NCI-H187 treated with DMSO at 0.1 percent for 48 hours (cell line): ENCODE measurements at regions not wholly inside any gene's neighbourhood (a gene's known extent, or its start where the extent isn't known, plus 50 kb on each side); places are given as distances from the start of the nearest gene placed in this dataset.

Experiments
- DNase-seq: peaks from one replicate; lab custom pipeline; 2025; lab: John Stamatoyannopoulos, UW

DNA sequence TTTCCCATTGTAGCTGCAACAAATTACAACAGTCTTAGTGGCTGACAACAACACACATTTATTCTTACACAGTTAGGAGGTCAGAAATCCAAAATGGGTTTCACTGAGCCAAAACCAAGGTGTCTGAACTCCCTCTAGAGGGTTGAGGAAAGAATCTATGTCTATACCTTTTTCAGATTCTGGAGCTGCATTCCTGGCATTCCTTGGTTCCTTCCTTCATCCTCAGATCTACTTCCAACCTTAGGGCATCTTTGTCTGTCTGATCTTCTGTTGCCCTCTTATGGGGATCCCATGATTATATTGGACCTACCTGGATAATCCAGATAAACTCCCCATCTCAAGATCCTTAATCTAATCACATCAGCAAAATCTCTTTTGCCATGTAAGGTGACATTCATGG, 540.9 kb upstream of the MAP3K7 start:
- DNase-seq, result no peak

DNA sequence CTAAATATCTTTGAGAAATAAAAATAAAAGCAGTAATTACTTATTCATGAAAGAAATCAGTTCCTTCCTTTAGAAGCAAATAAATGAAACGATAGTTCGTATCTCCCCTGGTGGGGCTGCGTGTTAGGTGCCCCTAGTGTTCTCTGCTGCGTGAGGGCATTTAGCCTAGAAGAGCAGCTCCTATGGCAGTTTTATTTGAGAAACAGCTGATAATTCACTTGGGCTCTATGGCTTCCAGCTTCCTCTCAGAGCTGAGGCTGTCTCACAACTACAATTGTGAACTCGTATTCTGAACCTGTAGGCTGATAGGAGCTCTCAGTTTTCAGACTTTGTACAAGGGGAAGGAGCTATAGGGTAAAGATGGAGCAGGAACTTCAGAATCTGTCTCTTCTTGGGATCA, 540.0 kb upstream of the MAP3K7 start:
- DNase-seq, result no peak

DNA sequence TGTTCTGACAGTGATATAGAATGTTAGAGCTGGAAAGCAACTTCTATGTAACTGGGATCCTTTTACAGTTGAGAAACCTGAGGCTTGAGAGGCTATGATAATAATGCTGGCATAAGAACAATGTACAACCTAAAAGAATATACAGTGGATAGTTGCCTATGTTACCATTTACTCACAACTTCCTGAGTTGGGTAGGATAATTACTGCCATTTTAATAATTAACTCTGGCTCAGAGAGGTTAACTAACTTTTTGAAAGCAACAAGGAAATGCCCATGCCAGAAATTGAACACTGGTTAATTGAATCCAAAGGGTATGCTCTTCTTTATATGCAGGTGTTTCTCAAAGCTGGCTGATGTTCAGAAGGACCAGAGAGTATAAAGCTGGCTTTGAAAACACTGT, 530.7 kb upstream of the MAP3K7 start:
- no peak for DNase-seq

DNA sequence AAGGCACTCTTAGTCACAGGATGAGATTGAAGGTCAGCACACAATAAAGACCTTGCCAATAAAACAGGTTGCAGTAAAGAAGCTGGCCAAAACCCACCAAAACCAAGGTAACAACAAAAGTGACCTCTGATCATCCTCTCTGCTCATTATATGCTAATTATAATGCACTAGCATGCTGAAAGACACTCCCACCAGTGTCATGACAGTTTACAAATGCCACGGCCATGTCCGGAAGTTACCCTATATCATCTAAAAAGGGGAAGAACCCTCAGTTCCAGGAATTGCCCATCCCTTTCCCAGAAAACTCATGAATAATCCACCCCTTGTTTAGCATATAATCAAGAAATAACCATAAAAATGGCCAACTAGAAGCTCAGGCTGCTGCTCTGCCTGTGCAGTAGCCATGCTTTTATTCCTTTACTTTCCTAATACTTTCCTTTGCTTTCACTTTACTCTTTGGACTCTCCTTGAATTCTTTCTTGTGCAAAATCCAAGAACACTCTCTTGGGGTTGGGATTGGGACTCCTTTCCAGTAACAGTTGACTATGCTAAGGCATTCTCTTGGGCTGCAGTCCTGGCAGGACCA, 527.3 kb upstream of the MAP3K7 start:
- no peak for DNase-seq

DNA sequence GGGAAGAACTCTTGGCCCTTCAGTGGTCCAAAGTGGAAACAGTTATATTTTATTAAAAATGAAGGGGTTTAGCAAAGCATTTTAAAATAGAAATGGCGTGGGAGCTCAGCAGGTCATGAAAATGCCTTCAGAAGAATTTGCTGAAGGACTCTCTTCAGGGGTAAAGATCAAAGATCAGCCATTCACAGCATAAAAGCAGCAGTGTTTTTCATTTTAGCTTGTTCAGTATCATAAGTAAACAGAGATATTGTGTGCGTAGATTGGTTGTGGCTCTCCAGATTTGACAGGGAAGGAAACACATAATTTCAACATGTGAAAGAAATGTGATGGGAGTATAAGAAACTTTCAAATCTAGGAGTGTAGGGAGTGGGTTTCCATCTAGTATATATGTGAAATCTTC, 519.2 kb upstream of the MAP3K7 start:
- DNase-seq, result no peak

DNA sequence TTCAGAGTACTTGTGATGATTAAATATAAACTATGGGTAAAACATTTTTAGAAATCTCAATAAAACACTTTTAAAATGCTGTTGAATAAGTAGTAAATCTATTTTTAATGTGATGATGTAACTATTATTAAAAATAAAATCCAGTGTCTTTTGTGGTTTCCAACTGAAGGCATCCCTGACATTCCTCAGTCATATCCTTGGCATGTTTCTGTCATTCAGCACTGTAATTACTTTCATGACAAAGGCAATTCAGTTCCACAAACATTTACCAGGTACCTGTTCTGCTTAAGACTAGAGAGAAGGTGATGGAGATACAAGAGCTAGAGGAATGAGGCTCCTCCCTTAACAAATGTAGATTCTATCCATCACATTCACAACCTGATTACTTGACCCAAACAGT, 518.7 kb upstream of the MAP3K7 start:
- no peak for DNase-seq

DNA sequence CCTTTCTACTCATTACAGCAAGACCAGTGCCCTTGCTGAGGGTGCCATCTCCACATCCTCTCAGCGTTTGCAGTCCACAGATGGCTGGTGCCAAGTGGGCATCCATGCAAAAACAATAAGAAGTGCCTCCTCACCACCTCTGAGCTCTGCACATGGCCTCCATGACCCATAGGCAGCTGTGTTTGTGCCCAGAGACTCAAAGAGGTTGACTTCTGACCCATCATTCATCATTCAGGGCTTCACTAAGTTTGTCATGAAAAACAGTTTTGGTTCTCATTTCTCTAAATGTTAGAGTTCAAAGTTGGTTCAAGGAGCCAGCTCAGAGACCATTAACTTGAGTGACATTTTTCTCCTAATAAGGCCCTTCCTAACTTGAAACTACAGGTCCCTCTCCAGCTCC, 512.6 kb upstream of the MAP3K7 start:
- no peak for DNase-seq

DNA sequence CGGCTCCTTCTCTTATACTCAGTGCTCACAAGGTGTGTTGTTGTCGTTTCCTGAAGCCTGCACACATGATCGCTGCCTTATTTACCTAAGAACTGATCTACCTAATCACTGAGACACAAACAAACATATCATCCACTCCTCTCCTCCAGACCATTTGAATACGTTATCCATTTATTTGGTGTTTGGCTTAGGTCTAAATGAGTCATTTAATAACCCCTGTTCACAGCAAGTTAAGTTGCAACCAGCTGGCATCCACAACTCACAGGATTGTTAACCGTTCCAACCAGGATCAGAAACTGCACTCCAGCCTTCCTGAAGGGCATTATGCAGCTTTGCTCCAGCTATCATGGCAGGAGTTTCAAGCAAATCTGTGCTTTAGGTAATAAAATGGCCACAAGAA, 511.1 kb upstream of the MAP3K7 start:
- DNase-seq, result no peak

DNA sequence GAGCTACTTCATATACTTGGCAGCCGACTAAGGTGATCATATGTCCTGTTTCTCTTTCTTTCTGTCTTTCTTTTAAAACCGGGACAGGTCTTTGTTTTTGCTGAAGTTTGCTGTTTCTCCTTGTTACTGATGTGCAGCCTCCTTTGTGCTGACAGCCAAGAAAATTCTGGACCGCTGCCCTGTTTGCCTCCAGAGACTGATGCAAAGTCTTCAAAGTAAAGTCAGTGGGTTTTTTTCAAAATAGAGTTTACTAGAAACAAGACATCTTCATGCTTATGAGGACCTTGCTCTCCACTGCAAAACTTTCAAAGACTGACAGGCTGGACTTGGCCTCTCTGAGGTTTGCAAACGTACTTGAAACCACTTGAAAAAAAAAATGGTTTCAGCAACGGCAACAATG, 510.5 kb upstream of the MAP3K7 start:
- DNase-seq, result no peak

DNA sequence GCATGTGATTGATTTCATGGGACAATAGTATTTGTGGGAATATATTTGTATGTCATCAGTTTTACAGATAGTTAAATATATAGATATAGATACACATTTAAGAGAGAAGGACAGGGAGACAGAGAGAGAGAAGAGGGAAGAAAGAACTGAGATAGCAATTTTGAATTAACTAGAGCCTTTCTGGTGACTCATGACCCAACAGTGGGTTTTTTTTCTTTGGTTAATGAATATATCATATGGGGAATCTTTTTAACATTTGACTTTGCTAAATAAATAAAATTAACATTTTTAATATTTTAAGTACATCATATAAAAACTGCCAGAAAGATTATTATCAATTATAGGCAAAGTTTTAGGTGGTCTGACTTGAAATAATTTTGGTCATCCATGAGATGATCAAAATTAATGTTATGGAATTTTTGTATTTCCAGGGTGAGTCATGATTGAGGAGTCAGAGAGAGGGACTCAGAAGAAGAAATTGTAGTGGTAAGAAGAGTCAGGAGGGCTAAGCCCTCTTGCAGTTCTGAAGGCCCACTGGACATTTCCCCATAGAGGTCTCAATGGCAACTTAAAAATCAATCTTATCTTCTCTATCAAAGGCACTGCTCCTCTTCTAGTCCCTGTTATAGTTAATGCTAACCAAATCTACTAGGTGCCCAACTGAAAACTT, 508.1 kb upstream of the MAP3K7 start:
- DNase-seq, result no peak

DNA sequence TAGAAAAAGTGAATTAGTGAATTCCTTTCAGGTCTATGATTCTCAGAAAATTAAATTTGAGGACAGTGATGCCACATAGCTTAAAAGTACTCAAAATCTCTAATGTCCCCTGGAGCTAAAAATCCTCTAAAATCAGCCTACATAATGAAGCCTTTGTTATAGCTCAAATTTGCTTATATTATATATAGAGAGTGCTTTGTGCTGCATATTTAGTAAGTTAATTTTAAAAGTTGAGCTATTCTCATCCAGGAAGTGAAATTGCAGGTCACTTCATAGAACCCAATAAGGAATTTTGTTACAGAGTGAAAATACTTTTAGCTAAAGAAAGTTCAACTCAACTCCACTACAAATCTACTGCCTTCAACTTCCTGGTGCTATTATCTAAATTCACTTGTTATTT, 507.5 kb upstream of the MAP3K7 start:
- DNase-seq, result no peak

DNA sequence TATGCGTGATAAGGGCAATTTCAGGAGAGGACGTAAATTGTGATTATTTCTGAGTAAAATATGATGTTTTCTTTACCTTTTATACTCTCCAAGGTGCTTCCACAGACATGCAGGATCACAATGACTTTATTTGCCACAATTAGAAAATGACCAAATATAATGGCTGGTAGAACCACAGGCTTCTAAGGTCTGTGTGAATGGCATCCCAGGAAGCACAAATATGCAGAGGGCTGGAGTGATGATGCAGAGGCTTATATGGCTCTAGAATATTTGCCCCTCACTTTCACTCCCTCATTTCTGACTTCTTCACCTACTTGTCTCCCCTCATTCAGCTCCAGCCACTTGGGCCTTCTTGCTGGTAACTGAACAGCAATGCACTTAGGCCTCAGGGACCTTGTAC, 502.1 kb upstream of the MAP3K7 start:
- DNase-seq, result no peak

DNA sequence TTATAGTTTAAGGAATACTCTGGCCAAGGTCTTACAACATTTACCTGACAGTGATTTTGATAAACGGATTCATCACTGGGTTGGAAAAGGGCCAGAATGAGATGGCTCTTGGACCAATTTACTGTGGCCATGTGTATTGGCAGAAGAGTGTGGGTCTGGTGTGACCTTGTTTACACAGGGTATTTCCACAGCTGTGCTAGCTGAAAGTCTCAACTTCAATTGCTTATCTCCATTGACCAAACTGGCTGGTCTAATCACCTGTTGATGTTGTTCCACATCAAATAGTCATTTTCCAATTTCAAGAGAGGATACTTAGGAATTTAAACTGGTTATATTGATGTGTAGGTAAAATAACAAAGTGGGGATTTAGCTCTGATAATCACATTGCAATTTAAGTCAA, 501.6 kb upstream of the MAP3K7 start:
- no peak for DNase-seq

DNA sequence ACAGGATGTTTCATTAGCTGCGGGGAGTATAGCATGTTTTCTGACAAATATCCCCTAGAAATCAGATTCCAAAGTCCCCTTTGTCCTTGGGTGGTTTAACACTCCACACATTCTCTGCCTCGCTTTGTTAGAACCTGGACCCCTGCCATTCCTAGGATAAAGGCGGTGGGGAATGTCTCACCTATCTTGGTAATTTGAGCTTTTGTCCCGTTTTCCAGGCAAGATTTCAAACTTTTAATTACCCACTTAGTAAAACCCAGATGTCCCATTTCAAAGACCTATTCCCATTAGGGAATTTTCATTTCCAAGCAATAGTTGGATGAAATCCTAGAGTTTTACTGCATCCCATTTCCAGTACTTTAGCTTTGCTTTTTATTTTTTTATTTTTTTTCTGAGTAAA, 501.0 kb upstream of the MAP3K7 start:
- no peak for DNase-seq

DNA sequence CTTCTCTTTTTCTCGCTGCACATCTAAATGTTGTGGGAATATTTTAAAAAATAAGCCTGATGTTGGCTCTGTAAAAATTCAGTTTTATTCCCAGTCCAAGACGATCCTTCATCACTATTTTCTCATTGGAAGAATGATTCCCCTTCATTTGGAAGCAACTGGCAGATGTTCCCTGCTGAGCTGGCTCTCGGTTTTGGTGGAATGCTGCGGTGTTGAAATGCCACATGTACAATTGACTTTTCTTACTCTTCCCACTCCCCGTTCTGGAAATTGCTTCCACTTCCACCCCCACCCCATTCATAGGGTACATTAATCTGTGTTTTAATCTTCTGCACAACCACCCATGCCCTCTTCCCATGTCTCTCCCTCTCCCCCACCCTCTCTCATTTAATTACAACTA, 496.3 kb upstream of the MAP3K7 start:
- no peak for DNase-seq

DNA sequence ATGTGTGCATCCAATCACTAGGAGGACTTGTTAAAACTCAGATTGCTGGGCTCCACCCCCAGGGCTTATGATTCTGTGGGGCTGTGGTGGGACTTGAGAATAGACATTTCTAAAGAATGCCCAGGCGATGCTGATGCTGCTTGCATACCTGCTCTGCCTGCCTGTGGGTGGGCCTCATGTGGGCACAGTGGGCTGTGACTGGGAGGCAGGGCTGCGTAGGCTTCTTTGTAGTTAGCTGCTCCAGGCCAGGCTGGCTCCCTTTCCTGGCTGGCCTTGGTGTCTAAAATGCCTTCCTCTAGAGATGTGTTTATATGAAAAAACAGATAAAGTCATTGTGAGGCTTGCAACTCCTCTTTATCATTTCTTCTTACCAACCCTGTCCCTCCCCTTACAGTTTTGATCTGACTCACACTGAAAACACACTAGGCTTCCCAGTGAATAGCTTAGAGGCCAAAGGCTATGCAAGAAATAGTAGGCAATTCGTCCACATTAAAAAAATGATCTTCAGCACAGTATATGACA, 495.5 kb upstream of the MAP3K7 start:
- no peak for DNase-seq

DNA sequence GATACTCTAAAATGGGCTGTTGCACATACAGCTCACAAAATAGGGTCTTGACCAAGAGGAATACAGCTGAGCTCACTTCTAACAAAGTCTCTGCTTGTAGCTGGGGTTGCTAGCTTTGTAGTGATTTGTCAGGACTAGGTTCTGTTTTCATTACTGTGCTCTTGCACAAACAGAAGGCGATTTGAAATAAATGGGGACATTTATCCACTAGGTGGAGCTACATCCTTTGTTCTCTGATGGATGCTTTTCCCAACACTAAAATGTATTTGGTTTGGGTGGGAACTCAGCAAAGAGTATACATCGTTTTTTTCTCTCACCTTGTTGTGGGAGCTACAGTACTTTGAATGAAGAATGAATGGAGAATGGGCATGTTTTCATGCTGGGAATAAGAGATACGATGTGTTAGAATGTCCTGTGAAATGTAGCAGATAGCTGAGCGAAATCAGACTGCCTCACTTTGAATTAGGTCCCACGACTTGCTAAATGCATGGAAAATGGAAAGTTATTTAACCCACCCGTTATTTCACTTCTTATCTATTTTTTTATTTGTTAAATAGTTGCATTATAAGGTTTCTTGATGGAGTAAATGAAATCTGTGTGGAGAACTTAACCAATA, 494.7 kb upstream of the MAP3K7 start:
- DNase-seq, result no peak

DNA sequence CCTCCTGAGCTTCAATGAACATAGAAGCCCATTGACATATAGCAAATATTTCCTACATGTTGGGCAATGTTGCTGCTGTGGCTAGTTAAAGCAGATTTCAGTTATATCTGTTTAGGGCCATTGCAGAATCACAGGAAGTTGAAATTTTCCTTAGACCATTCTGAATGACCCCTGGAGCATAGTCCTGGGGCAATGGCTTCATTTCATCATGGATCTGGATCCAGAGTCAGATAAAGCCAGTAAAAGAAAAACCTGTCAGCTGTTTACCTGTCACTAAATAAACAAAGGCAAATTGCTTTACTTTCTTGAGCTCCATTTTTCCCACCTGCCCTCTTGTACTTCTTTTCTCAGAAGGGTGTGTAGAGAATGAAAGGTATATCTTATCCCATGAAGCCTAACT, 494.0 kb upstream of the MAP3K7 start:
- no peak for DNase-seq

DNA sequence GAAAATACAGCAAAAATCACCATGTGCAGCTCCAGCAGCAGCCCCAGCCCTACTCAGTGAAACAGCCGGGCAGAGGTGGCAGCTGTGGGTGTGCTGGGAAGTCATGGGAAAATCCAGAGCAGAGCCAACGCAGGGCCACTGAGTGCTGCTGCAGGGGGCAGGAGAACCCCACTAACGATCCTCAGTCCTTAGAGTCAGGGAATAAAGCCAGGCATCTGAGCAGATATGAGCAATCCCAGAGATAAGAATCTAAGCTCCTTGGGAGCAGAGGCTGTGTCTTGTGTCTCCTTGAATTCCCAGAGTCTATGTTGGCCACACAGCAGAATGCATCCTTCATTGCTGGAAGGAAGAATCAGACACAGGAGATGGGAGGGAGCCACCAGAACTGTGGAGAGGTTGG, 493.1 kb upstream of the MAP3K7 start:
- DNase-seq, result no peak

DNA sequence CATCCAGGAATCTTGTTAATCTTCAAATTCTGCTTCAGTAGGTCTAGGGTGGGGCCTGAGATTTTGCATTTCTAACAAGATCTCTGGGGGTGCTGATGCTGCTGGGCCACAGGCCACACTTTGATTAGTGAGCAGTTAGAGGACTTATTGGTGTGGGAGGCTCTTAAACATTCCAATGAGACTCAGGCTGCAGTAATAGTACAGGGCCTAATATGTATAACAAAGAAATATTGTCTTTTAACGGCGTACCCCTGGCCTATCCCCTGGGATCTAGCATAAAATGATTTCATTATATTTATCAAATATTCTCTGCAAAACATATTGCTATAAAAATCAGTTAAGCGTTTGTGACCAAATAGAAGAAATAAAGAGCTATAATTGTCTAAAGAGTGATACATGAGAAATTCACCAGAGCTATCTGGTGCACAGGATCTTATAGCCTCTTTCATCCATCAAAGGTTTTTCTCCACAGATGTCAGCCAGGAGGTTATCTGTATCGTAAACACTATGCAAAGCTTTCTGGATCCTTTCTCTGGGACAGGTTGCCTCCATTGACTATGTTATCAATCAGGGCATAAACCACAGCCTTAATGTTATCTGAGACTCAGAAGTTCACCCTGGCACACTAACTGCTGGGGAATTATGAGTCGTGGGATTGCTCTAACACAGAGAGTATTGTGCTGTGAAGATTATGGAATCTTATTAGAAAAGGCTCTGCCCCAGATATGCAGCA, 488.5 kb upstream of the MAP3K7 start:
- DNase-seq, result no peak

DNA sequence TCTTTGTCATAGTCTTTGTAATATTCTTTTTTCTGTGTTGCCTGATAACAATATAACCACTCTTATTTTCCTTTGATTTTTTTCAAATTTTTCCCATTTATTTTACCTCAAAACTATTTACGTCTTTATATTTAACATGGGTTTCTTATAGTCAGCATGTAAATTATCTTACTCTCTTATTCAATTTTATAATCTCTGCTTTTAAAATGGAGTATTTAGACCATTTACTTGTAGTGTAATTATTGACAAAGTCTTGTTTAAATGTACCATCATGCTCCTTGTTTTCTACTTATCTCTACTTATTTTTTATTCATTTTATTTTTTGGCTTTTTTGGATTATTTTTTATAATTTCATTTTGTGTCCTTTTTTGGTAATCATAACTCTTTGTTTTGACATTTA, 476.5 kb upstream of the MAP3K7 start:
- DNase-seq, result no peak

DNA sequence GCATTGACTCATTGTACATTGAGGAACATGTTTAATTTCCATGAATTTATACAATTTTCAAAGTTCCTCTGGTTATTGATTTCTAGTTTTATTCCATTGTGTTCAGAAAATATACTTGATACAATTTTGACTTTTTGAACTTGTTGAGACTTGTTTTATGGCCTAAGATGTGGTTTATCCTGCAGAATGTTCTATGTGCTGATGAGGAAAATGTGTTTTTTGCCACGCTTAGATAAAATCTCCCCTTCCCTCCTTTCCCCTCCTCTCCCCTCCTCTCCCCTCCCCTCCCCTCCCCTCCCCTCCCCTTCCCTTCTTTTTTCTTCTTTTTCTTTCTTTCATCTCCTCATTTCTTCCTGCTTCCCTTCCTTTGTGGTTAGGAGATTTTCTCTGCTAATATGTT, 470.8 kb upstream of the MAP3K7 start:
- no peak for DNase-seq

DNA sequence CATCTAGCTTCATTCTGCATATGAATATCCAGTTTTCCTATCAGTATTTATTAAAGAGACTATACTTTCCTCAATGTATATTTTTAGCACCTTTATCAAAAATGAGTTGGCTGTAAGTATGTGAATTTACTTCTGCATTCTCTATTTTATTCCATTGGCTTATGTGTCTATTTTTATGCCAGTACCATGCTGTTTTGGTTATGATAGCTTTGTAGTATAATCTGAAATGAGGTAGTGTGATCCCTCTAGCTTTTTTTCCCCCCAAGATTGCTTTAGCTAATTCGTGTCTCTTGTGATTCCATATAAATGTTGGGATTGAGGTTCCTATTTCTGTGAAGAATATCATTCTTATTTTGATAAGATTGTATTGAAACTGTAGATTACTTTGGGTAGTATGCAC, 469.1 kb upstream of the MAP3K7 start:
- DNase-seq, result no peak
